ENCODE measurements at regions not wholly inside any gene's neighbourhood (a gene's known extent, or its start where the extent isn't known, plus 50 kb on each side); places are given as distances from the start of the nearest gene placed in this dataset.

DNA sequence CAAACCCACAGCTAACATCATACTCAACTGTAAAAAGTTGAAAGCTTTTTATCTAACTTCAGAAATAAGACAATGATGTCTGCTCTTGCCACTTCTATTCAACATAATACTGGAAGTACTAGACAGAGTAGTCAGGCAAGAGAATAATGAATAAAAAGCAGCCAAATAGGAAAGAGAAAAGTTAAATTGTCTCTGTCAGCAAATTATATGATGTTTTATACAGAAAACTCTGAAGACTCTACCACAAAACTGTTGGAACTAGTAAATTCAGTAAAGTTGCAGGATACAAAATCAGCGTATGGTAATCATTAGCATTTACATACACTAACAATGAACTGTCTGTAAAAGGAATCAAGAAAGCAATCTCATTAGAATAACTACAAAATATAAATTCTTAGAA, 752.9 kb upstream of the CT83 start:
- peaks cover 9% of the 10 kb centered on the region for H3K9me3 Mint-ChIP-seq
- no peak for DNase-seq
- no peak overlapping the region for H3K4me3 Mint-ChIP-seq
- TF ChIP-seq CTCF (IDR thresholded peaks at IDR 0.05), result no peak
- no peaks in the 10 kb centered on the region for H3K36me3 Mint-ChIP-seq (ENCODE audit: low read depth)
- H3K27ac Mint-ChIP-seq, result no peak overlapping the region
- H3K4me1 Mint-ChIP-seq (ENCODE audit: low read depth), result no peaks in the 10 kb centered on the region
- no peaks in the 10 kb centered on the region for H3K27me3 Mint-ChIP-seq (ENCODE audit: insufficient read depth)

DNA sequence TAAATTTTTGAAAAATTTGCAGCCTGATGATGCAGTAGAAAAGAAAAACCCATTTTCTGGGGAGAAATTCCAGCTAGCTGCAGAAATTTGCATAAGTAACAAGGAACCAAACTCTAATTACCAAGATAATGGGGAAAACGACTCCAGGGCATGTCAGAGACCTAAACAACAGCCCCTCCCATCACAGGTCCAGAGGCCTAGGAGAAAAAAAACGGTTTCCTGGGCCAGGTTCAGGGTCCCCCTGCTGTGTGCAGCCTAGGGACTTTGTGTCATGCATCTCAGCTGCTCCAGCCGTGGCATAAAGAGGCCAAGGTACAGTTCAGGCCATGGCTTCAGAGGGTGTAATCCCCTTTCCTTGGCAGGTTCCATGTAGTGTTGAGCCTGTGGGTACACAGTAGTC, 733.7 kb upstream of the CT83 start:
- Mint-ChIP-seq H3K9me3 (peaks cover 10% of the 10 kb centered on the region), H3K4me3 (no peak overlapping the region), H3K27ac (no peak overlapping the region), H3K36me3 (ENCODE audit: low read depth) (no peaks in the 10 kb centered on the region), H3K27me3 (ENCODE audit: insufficient read depth) (no peaks in the 10 kb centered on the region; the same call in 1 of the 2 replicates), H3K4me1 (ENCODE audit: low read depth) (no peaks in the 10 kb centered on the region)
- DNase-seq, result no peak
- no peak for TF ChIP-seq CTCF (IDR thresholded peaks at IDR 0.05)

GRCh38 chrX:117147249-117147648, 684.5 kb upstream of the CT83 start:
- Mint-ChIP-seq H3K9me3 (no peaks in the 10 kb centered on the region), H3K4me1 (ENCODE audit: low read depth) (no peaks in the 10 kb centered on the region), H3K27ac (no peak overlapping the region), H3K27me3 (ENCODE audit: insufficient read depth) (no peaks in the 10 kb centered on the region), H3K36me3 (ENCODE audit: low read depth) (no peaks in the 10 kb centered on the region), H3K4me3 (no peak overlapping the region)
- DNase-seq, result no peak
- no peak for TF ChIP-seq CTCF (IDR thresholded peaks at IDR 0.05)

DNA sequence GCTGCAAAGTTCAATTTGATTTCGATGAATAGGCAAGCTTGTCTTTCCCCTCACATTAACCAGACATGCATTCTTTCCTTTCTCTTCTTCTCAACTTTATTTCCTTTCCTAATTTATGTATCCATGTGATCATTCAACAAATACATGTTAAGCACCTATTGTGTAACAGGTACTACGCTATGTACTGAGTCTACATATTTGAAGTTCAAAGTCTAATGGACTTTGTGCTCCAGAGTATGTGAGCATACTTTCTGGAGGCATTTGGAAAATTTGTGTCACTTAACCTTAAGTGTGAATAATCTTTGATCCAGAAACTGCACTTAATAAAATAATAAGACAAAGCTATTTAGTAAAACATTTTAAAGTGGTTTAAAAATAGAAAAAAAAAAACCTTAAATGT, 675.3 kb upstream of the CT83 start:
- no peak overlapping the region for H3K27ac Mint-ChIP-seq
- peaks cover 11% of the 10 kb centered on the region; the same call in 1 of the 2 replicates for H3K9me3 Mint-ChIP-seq
- no peak for DNase-seq
- TF ChIP-seq CTCF (IDR thresholded peaks at IDR 0.05), result no peak
- H3K4me1 Mint-ChIP-seq (ENCODE audit: low read depth), result no peaks in the 10 kb centered on the region
- H3K4me3 Mint-ChIP-seq, result no peak overlapping the region
- H3K27me3 Mint-ChIP-seq (ENCODE audit: insufficient read depth), result no peaks in the 10 kb centered on the region
- no peaks in the 10 kb centered on the region for H3K36me3 Mint-ChIP-seq (ENCODE audit: low read depth)

DNA sequence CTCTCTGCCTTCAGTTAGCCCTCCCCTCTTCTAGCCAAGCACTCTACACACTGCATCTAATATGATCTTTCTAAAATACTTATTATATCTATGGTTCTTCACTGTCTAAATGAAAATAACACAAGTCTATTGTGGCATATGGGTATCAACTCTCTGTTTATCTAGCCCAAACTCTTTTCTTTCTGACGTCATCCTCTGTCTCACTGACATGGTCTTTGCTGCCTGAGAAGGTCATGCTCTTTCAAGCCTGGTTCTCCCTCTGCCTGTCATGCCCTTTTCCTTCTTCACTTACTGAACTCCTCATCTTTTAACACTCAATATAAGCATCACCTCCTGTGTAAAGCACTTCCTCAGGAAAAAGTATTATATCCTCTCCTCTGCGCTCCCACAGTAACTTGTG, 672.2 kb upstream of the CT83 start:
- no peaks in the 10 kb centered on the region for H3K27me3 Mint-ChIP-seq (ENCODE audit: insufficient read depth)
- no peaks in the 10 kb centered on the region for H3K36me3 Mint-ChIP-seq (ENCODE audit: low read depth)
- H3K27ac Mint-ChIP-seq, result no peak overlapping the region
- DNase-seq, result no peak
- peaks cover 11% of the 10 kb centered on the region; the same call in 1 of the 2 replicates for H3K9me3 Mint-ChIP-seq
- no peak overlapping the region for H3K4me3 Mint-ChIP-seq
- no peak for TF ChIP-seq CTCF (IDR thresholded peaks at IDR 0.05)
- no peaks in the 10 kb centered on the region for H3K4me1 Mint-ChIP-seq (ENCODE audit: low read depth)

- H3K4me1 Mint-ChIP-seq (ENCODE audit: low read depth), result no peaks in the 10 kb centered on the region
- H3K27me3 Mint-ChIP-seq (ENCODE audit: insufficient read depth), result no peaks in the 10 kb centered on the region; the same call in 1 of the 2 replicates
- no peak overlapping the region for H3K4me3 Mint-ChIP-seq
- H3K9me3 Mint-ChIP-seq, result peaks cover 19% of the 10 kb centered on the region
- DNase-seq, result no peak
- no peak for TF ChIP-seq CTCF (IDR thresholded peaks at IDR 0.05)
- no peak overlapping the region for H3K27ac Mint-ChIP-seq
- H3K36me3 Mint-ChIP-seq (ENCODE audit: low read depth), result no peaks in the 10 kb centered on the region
These were observed 657.9 kb upstream of the CT83 start for GRCh38 chrX:117120700-117121099.
